WTC11 (cell line): ENCODE measurements at regions not wholly inside any gene's neighbourhood (a gene's known extent, or its start where the extent isn't known, plus 50 kb on each side); places are given as distances from the start of the nearest gene placed in this dataset.

ENCODE experiments used
- ATAC-seq: fragments of 200-7000 bp; cut with Tn5 transposase; 2 replicates; pipeline ENCODE4 v1.10.0; 2021; ENCODE audit warnings: mild to moderate bottlenecking, moderate library complexity
- CTCF ChIA-PET: fragments of 300-600 bp; sonication (Branson Sonifier 250); formaldehyde crosslinking; loops from one replicate; lab custom pipeline; 2021; ENCODE audit warnings: antibody characterized with exemption; lab: Charles Lee
- POLR2A ChIA-PET: fragments of 350-600 bp; sonication (Branson Sonifier 250); formaldehyde crosslinking; loops from one replicate; lab custom pipeline; 2021; ENCODE audit warnings: antibody characterized with exemption; lab: Charles Lee
- DNase-seq: peaks from one replicate; pipeline ENCODE4 v3.0.0; 2021; ENCODE audit warnings: low spot score
- H3K27ac Mint-ChIP-seq: 2 replicates; pipeline ENCODE4 v1.8.0; 2021; ENCODE audit warnings: mixed read lengths
- H3K27me3 Mint-ChIP-seq: 2 replicates; pipeline ENCODE4 v1.8.0; 2021; ENCODE audit warnings: low read depth, mild to moderate bottlenecking, moderate library complexity, mixed read lengths
- H3K36me3 Mint-ChIP-seq: 2 replicates; pipeline ENCODE4 v1.8.0; 2021; ENCODE audit warnings: mixed read lengths
- H3K4me1 Mint-ChIP-seq: 2 replicates; pipeline ENCODE4 v1.8.0; 2022; ENCODE audit warnings: mixed read lengths
- H3K4me3 Mint-ChIP-seq: 2 replicates; pipeline ENCODE4 v1.8.0; 2021; ENCODE audit warnings: mild to moderate bottlenecking, moderate library complexity, mixed read lengths
- H3K9me3 Mint-ChIP-seq: 2 replicates; pipeline ENCODE4 v1.8.0; 2021; ENCODE audit warnings: mixed read lengths
- AR ChIP-seq: fragments of 250-450 bp; sonication (Bioruptor Pico); IDR thresholded peaks from 2 replicates; pipeline ENCODE4 v1.9.0; 2021; ENCODE audit warnings: mild to moderate bottlenecking
- GRHL2 ChIP-seq: fragments of 250-450 bp; sonication (Bioruptor Pico); IDR thresholded peaks from 2 replicates; pipeline ENCODE4 v1.8.0; 2022; ENCODE audit warnings: mild to moderate bottlenecking, moderate library complexity; ENCODE audit not compliant: insufficient replicate concordance, severe bottlenecking
- HMGA2 ChIP-seq: fragments of 250-450 bp; sonication (Bioruptor Pico); IDR thresholded peaks from 2 replicates; pipeline ENCODE4 v1.4.0; 2021; ENCODE audit warnings: mild to moderate bottlenecking, moderate library complexity
- MYBL2 ChIP-seq: sonication (generic); formaldehyde crosslinking; IDR thresholded peaks from 2 replicates; pipeline ENCODE4 v1.8.1; 2023; ENCODE audit warnings: mild to moderate bottlenecking, moderate library complexity, missing genetic modification reagents
- NFYB ChIP-seq: sonication (generic); formaldehyde crosslinking; conservative IDR thresholded peaks from 2 replicates; pipeline ENCODE4 v1.8.0; 2022; ENCODE audit warnings: low read depth, missing genetic modification reagents
- NR3C1 ChIP-seq: sonication (generic); formaldehyde crosslinking; conservative IDR thresholded peaks from 2 replicates; pipeline ENCODE4 v1.8.1; 2023; ENCODE audit warnings: low read depth, mild to moderate bottlenecking, missing genetic modification reagents
- PRRX2 ChIP-seq: fragments of 250-450 bp; sonication (Bioruptor Pico); IDR thresholded peaks from 2 replicates; pipeline ENCODE4 v1.8.0; 2021; ENCODE audit warnings: mild to moderate bottlenecking
- SOX15 ChIP-seq: fragments of 250-450 bp; sonication (Bioruptor Pico); IDR thresholded peaks from 2 replicates; pipeline ENCODE4 v1.9.0; 2021; ENCODE audit warnings: mild to moderate bottlenecking
- ZNF121 ChIP-seq: sonication (generic); formaldehyde crosslinking; IDR thresholded peaks from 2 replicates; pipeline ENCODE4 v1.8.0; 2023; ENCODE audit warnings: missing genetic modification reagents
- ZNF263 ChIP-seq: sonication (generic); formaldehyde crosslinking; IDR thresholded peaks from 2 replicates; pipeline ENCODE4 v1.8.1; 2022; ENCODE audit warnings: low read depth, mild to moderate bottlenecking, moderate library complexity, missing genetic modification reagents
- ZNF396 ChIP-seq: fragments of 250-450 bp; sonication (Bioruptor Pico); IDR thresholded peaks from 2 replicates; pipeline ENCODE4 v1.8.0; 2021; ENCODE audit warnings: mild to moderate bottlenecking, moderate library complexity, borderline replicate concordance
- ZNF532 ChIP-seq: fragments of 250-450 bp; sonication (Bioruptor Pico); IDR thresholded peaks from 2 replicates; pipeline ENCODE4 v1.9.0; 2021; ENCODE audit warnings: mild to moderate bottlenecking, borderline replicate concordance
- ZNF671 ChIP-seq: fragments of 250-450 bp; sonication (Bioruptor Pico); IDR thresholded peaks from 2 replicates; pipeline ENCODE4 v1.8.0; 2021; ENCODE audit warnings: mild to moderate bottlenecking

- ChIA-PET POLR2A (no interaction called here), CTCF (interaction anchor here (0.7 to 1.0 kb wide), 7 partner anchors 12 to 854 kb away, joined by 3 to 6 read pairs (median 4); no protein-coding TSS in a partner anchor)
- Mint-ChIP-seq H3K4me1 (peaks cover 12% of the 10 kb centered on the region), H3K36me3 (no peaks in the 10 kb centered on the region), H3K4me3 (no peak overlapping the region), H3K27me3 (no peaks in the 10 kb centered on the region), H3K9me3 (no peaks in the 10 kb centered on the region; the same call in 1 of the 2 replicates), H3K27ac (0 out of 2 replicates have a peak overlapping the region, but pooled peaks have one; percentile 33)
- DNase-seq (peak; percentile 14), ATAC-seq (peak; percentile 100)
- no peak for TF ChIP-seq PRRX2 (CRISPR knock-in tag)
- no peak for TF ChIP-seq ZNF263 (CRISPR knock-in tag)
- no peak for TF ChIP-seq ZNF671 (CRISPR knock-in tag)
- no peak for TF ChIP-seq NR3C1 (CRISPR knock-in tag)
Observed at GRCh38 chr2:40844353-40845277, 392.7 kb upstream of the SLC8A1 start.

- TF ChIP-seq ZNF671 (CRISPR knock-in tag), result no peak
- peak; percentile 52; the same call in 1 of the 2 replicates for TF ChIP-seq HMGA2 (CRISPR knock-in tag)
- no peak for TF ChIP-seq GRHL2 (CRISPR knock-in tag)
- TF ChIP-seq MYBL2 (CRISPR knock-in tag), result no peak
- Mint-ChIP-seq H3K4me1 (no peaks in the 10 kb centered on the region), H3K27me3 (no peaks in the 10 kb centered on the region), H3K36me3 (peaks cover 5% of the 10 kb centered on the region), H3K27ac (no peak overlapping the region), H3K4me3 (no peak overlapping the region), H3K9me3 (peaks cover 17% of the 10 kb centered on the region)
- DNase-seq (no peak), ATAC-seq (no peak)
- CTCF ChIA-PET, result no interaction called here
- POLR2A ChIA-PET, result no interaction called here
Observed at GRCh38 chr2:40851661-40852060, 399.8 kb upstream of the SLC8A1 start.

- H3K4me3 Mint-ChIP-seq, result no peak overlapping the region
- ATAC-seq (peak; percentile 98), DNase-seq (no peak)
- H3K36me3 Mint-ChIP-seq, result peaks cover 5% of the 10 kb centered on the region
- CTCF ChIA-PET, result interaction anchor here (1.2 kb wide), 1 partner anchor 15 kb away, joined by 4 read pairs; no protein-coding TSS in a partner anchor
- no peak overlapping the region for H3K27ac Mint-ChIP-seq
- peaks cover 11% of the 10 kb centered on the region for H3K4me1 Mint-ChIP-seq
- H3K27me3 Mint-ChIP-seq, result no peaks in the 10 kb centered on the region
- POLR2A ChIA-PET, result no interaction called here
- H3K9me3 Mint-ChIP-seq, result peaks cover 23% of the 10 kb centered on the region
- no peak for TF ChIP-seq ZNF532 (CRISPR knock-in tag)
- TF ChIP-seq ZNF121 (CRISPR knock-in tag), result no peak
- no peak for TF ChIP-seq AR (CRISPR knock-in tag)
- TF ChIP-seq SOX15 (CRISPR knock-in tag), result no peak
- TF ChIP-seq ZNF396 (CRISPR knock-in tag), result no peak
- TF ChIP-seq NFYB (CRISPR knock-in tag), result no peak
- TF ChIP-seq, all 79 proteins: peak for 0
Observed at GRCh38 chr2:40859617-40860016, 407.7 kb upstream of the SLC8A1 start.
